ENCODE measurements at regions not wholly inside any gene's neighbourhood (a gene's known extent, or its start where the extent isn't known, plus 50 kb on each side); places are given as distances from the start of the nearest gene placed in this dataset.

DNA sequence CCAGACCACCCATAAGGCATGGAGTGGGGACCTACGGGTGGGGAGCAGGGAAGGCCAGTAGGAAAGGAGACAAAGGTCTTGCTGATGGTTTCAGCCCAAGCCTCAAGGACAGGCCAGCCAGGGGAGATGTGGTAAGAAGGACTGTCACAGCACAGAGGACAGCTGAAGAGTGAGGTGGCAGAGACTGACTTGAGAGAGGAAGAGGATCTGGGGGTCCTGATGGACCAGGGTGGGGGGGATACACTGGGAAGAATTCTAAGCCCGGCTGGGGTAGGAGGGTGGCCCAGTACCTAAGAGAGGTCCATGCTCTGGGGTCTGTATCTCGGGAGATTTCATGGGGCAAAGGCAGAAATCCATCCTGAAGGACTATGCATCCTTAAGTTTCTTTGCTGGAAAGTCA lies 66.1 kb upstream of the THY1 start:
- no peak for DNase-seq

- DNase-seq: no peak
Measured at GRCh38 chr11:119488256-119488995, 65.5 kb upstream of the THY1 start.

DNA sequence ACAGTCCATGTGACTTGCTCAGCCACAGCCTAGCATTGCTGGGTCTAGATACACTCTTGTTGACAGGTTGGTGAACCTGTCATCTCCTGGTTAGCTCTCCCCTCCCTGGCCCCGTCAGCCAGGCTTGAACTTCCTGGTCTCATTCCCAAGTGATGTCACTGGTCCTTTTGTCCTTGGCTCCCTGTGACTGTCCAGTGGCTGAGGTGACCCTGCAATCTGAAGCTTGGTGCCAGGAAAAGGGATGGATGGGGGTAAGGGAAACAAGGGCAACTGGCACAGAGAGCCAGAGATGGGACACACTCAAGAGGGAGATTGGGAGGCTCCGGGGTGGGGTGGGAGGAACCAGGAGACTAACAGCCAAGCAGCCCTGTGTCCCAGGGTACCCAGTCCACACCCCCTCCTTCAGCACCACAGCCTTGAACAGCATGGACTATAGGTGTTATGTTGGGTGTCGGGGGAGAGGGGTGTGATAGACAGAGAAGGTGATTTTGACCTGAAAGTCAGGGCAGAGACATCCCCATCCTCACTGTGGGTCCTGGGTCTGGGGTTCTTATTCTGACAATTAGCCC lies 63.8 kb upstream of the THY1 start:
- no peak for DNase-seq

DNA sequence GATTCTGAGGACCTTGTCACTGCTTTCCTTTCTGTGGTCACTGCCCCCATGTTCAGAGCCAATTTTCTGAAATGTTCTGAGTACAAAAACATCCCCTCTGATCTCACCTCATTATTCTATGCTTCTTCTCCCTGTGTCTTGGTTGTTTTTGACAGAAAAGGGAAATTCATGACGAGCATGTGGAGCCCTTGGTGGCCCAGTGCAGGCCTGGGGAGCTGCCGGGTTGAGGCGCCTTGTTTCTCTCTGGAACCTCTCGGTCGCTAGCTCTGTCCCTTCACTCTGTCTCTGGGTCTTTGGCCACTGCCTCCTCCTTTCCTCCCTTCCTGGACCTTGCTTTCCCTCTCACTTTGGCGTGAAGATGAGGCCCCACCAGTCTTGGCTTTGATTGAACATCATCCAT lies 63.0 kb upstream of the THY1 start:
- no peak for DNase-seq

DNA sequence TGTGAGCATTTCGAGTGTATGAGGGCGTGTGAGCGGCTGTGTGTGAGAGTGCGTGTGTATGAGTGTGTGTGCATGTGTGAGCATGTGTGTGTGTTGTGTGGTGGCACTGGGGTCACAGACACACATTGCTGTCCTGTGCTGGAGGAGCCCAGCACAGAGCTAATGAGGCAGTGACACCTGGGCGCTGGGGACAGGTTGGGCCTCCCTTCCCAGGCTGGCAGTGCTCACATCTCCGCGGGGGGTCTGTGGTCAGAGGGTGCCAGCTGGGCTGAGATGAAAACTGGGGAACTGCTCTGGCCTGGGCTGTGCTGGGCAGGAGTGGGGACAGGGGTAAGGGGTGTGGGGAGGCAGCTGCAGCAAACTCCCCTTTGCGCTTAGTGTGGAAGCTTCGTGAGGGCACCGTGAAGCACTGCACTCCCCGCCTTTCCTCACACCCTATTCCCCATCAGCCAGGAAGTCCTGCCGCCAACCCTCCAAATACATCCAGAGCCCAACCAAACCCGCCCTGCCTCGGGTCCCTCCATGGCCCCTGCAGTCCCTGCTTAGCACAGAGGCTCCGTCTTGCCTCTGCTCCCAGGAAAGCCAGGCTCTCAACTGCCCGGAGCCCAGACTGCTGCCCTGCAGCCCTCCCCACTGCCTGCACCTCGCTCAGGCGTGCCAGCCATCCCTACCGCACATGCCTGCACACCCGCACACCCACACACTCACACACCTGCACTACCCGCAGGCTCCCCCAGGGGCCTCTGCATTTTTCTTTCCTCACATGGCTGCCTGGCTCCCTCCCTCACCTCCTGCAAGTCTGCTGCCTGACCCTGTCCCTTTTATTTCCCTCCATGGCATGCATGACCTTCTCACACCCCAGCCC lies 62.0 kb upstream of the THY1 start:
- DNase-seq: no peak

DNA sequence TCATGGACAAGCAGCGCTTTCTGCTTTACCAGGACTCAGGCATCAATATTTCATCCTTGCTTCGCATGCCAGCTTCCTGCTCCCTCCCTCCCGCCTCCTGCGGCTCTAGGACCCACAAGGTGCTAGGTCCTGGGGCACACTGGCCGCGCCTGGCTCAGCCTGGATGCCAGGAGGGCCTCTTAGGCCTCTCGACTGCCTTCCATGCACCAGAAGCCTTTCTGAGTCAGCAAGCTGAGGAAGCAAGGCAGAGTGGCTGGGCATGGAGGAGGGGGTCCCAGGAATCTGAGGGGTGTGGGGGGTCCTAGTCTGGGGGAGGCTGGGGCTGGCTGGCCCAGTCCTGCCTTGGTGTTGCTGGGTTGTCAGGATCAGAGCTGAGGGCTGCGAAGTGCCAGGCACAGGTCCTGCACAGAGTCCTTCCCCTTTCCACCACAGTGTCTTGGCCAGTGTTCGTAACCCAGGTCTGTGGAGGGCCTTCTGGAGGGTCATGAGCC lies 61.0 kb upstream of the THY1 start:
- no peak for DNase-seq

DNA sequence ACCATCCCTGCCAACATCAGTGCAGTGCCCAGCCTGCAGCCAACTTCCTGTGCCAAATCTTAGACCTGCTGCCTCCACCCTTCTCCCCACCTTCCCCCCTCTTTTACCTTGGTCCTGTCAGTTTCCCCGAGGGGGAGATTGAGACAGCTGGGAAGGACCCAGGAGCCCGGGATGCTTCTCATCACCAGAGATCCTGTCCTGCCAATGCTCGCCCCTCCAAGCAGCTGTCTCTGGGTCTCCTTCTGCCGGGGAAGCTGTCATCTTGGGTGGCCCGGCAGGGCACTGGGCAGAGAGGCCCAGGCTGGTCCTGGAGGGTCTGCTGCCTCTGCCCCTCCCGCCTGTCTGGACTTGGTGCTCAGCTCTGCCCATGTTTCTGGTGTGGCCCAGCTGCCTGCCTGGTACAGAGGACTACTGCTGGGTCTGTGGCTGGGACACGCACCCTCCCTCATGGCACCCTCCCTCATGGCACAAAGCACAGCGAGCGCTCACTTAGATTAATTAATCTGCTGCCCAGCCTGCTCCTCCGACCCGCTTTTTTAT lies 60.4 kb upstream of the THY1 start:
- no peak for DNase-seq

DNA sequence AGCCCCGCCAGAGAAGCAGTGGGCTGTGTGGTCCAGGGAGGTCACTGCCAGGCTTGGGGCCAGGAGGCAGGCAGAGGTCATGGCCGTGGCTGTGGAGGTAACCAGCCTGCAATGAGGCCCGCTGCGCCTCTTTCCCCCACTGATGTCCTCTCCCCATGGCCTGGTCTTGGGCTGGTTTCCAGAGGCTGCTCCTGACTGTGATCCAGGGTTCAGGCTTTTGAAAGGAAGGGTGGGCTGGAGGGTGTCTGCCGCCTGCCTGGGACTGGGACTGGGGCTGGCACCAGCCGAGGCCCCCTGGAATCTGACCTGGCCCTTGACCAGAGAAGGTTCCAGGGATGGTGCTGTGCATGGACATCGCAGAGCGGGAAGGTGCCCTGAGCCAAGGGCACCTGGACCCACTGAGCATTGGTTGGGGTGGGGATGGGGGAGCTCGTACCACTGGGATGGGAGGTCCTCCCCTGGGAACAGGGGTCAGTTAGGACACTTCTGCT lies 59.6 kb upstream of the THY1 start:
- DNase-seq: no peak

- no peak for DNase-seq
Measured at GRCh38 chr11:119481667-119482400, 58.9 kb upstream of the THY1 start.

DNA sequence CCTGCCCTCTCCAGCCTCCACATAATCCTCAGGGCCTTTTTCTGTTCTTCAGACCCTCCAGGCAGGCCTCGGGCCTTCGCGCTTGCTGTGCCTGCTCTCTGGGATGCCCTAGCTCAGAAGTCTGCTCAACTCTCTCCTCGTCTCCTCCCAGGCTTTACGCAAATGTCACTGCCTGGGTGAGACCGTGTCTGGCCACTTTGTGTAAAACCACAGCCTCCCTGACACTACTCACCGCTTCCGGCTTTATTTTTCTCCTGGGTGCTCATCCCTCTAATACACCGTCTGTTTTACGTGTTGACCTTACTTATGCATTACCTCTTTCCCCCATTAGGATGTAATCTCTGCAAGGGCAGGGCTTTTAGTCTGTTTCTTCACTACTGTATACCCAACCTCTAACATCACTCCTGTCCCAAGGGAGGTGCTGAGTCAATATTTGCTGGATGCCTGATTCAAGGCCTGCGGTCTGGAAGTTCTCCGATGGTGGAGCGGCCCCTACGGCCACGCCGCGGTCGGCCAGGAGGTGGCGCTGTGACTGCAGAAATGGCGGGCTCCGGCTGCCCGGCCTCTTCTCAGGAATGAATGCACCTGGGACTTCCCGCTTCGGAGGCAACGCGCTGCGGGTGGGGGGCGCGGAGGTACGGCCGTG lies 58.2 kb upstream of the THY1 start:
- DNase-seq: peak; percentile 45

DNA sequence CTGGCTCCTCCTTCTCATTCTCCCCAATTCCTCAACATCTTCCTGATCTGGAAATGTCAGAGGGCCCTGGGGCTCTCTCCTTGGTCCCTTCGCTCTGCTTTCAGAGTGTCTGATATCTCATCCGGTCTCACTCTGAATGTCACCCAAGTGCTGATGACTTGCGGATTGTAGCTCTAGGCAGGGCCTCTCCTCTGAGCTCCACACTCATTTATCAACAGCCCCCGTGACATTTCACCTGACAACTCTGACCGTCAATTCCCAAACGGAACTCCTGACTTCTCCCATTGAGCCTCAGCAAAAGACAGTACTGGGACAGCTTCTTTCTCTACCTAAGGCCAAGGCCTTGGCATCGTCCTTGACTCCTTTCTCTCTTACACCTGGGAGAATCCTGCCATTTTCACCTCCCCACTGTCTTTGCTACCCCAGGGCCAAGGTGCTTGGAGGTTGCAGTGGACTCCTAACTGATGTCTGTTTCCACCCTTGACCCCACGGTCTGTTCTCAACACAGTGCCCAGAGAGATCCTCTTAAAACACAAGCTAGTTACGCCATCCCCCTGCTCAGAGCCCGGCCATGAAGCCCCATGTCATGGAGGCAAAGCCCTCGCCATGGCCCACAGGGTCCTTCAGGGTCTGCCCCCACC lies 57.5 kb upstream of the THY1 start:
- DNase-seq: no peak

DNA sequence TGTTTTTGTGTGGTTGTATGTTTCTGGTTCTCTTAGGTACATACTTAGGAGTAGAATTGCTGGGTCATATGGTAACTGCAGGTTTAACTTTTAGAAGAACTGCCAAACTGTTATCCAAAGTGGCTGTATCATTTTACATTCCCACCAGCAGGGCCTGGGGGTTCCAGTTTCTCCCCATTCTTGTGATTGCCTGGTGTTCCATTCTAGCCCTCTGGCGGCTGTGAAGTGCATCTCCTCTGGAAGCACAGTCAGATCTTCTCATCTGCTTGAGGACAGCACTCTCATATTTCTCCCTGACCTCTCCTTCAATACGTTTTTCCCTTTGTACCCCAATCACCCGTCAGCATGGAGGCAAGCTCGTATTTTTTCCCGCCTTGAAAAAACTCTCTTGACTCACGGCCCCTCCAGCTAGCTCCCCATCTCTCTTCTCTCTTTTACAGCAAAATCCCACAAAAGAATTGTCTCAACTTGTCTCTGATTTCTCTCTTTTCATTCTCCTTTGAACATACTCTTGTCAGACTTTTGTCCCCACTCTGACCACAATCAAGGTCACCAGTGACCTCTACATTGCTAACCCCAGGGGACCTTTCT lies 56.8 kb upstream of the THY1 start:
- no peak for DNase-seq

- DNase-seq: no peak
Measured at GRCh38 chr11:119478711-119479285, 55.8 kb upstream of the THY1 start.

- no peak for DNase-seq
Measured at GRCh38 chr11:119476666-119477331, 53.8 kb upstream of the THY1 start.

DNA sequence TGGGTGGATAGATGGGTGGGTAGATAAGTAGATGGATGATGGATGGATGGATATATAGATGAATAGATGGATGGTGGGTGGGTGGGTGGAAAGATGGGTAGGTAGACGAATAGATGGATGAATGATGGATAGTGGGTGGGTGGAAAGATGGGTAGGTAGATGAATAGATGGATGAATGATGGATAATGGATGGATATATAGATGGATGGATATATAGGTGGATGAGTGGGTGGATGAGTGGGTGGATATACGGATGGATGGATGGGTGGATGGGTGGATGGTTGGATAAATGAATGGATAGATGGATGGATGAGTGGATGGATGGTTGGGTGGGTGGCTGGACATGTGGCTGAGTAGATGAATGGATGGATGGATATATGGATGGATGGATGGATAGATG lies 53.1 kb upstream of the THY1 start:
- no peak for DNase-seq

- DNase-seq: peak; percentile 34
Measured at GRCh38 chr11:119474682-119475596, 52.0 kb upstream of the THY1 start.

DNA sequence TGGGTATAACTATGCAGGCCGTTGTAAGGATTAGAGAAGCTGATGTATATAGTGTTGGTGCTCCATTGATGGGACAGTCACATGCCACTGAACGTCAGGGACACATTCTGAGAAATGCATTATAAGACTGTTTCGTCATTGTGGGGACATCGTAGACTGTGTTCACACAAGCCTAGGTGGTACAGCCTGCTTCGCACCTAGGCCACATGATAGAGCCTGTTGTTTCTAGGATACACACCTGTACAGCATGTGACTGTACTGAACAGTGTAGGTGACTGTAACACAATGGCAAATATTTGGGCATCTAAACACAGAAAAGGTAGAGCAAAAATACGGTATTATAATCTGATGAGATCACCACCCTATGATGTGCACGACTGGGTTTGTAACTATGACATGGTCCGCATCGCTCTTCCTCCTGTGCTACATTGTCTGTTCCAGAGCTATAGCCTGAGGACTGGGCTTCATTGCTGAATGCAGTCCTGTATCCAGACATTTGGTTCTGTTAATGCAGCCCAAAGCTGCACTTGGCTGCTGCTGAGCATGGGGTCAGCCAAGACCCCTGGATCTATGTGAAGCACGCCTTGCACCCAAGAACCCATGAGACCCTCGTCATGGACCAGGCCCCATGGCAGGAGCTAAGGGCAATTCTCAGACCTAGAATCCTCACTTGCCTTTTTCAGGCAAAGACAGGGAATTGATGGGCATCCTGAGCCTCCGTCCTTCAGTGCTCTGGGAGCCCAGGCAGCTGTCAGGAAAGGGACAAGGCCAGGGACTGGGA lies 51.1 kb upstream of the THY1 start:
- no peak for DNase-seq

DNA sequence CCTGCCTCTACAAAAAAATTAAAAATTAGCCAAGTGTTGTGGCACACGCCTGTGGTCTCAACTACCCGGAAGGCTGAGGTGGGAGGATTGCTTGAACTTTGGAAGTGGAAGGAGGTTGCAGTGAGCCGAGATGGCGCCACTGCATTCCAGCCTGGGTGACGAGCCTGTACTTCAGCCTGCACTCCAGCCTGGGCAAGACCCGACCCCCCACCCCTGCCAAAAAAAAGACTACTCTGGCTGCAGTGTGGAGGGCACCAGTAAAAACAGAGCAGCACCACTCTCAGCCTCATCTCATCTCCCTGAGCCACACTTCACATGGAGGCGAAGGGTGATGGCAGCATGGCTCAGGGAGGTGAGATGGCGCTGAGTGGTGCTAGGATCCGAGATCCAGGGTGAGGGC lies 50.3 kb upstream of the THY1 start:
- DNase-seq: no peak

Measured in CD4-positive, alpha-beta T cell treated with Interferon gamma for 1 hour (primary cell).